ENCODE measurements at regions not wholly inside any gene's neighbourhood (a gene's known extent, or its start where the extent isn't known, plus 50 kb on each side); places are given as distances from the start of the nearest gene placed in this dataset.

- no peaks in the 10 kb centered on the region for H3K27me3 ChIP-seq
- DNase-seq, result no peak
- no peaks in the 10 kb centered on the region for H3K4me1 ChIP-seq
- H3K9me3 ChIP-seq, result no peaks in the 10 kb centered on the region
- intact Hi-C loops (cut with DNase I), result no loop called here
- H3K4me3 ChIP-seq, result no peak overlapping the region
- TF ChIP-seq POLR2A (IDR thresholded peaks at IDR 0.05), result no peak
- TF ChIP-seq, protein P1, sequence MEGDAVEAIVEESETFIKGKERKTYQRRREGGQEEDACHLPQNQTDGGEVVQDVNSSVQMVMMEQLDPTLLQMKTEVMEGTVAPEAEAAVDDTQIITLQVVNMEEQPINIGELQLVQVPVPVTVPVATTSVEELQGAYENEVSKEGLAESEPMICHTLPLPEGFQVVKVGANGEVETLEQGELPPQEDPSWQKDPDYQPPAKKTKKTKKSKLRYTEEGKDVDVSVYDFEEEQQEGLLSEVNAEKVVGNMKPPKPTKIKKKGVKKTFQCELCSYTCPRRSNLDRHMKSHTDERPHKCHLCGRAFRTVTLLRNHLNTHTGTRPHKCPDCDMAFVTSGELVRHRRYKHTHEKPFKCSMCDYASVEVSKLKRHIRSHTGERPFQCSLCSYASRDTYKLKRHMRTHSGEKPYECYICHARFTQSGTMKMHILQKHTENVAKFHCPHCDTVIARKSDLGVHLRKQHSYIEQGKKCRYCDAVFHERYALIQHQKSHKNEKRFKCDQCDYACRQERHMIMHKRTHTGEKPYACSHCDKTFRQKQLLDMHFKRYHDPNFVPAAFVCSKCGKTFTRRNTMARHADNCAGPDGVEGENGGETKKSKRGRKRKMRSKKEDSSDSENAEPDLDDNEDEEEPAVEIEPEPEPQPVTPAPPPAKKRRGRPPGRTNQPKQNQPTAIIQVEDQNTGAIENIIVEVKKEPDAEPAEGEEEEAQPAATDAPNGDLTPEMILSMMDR (IDR thresholded peaks at IDR 0.05), result no peak
- no peak overlapping the region for H3K27ac ChIP-seq
- WGBS, 2 donors, result 92 to 94% methylated on average over 4 of the region's 4 CpGs
- H3K36me3 ChIP-seq, result no peaks in the 10 kb centered on the region
Observed at GRCh38 chr4:99714179-99714578, 56.6 kb upstream of the C4orf54 start.

DNA sequence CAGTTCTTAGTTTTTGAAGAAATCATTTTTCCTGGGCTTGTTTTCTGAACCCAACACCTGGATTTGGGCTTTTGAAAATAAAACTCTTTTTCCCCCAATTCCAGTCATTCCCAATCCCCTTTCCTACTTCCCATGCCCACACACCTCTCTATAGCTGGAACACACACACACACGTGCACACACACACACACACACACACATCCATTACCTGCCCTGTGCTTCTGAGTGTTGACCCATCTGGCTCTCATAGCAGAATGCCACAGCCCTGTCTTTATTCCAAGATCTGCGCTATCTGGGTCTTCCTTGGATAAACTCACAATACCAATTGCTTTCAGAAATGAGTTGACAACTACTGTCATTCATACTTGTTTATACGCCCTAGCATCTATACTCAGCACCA, 54.9 kb upstream of the C4orf54 start:
- Histone ChIP-seq H3K27ac (no peak overlapping the region), H3K4me3 (no peak overlapping the region), H3K36me3 (no peaks in the 10 kb centered on the region), H3K4me1 (no peaks in the 10 kb centered on the region), H3K9me3 (no peaks in the 10 kb centered on the region), H3K27me3 (no peaks in the 10 kb centered on the region)
- intact Hi-C loops (cut with DNase I), result no loop called here
- no peak for DNase-seq
- WGBS, 2 donors, result 90% methylated on average over 3 of the region's 3 CpGs
- TF ChIP-seq, protein P1 (IDR thresholded peaks at IDR 0.05), result no peak
- no peak for TF ChIP-seq POLR2A (IDR thresholded peaks at IDR 0.05)

- Histone ChIP-seq H3K4me3 (no peak overlapping the region), H3K27ac (no peak overlapping the region), H3K36me3 (no peaks in the 10 kb centered on the region), H3K9me3 (no peaks in the 10 kb centered on the region), H3K27me3 (no peaks in the 10 kb centered on the region), H3K4me1 (no peaks in the 10 kb centered on the region)
- no peak for TF ChIP-seq POLR2A (IDR thresholded peaks at IDR 0.05)
- TF ChIP-seq, protein P1 (IDR thresholded peaks at IDR 0.05), result no peak
- 74 to 80% methylated on average over 1 of the region's 1 CpG for WGBS, 2 donors
- intact Hi-C loops (cut with DNase I), result no loop called here
- no peak for DNase-seq
Observed at GRCh38 chr4:99712099-99712498, 54.5 kb upstream of the C4orf54 start.

DNA sequence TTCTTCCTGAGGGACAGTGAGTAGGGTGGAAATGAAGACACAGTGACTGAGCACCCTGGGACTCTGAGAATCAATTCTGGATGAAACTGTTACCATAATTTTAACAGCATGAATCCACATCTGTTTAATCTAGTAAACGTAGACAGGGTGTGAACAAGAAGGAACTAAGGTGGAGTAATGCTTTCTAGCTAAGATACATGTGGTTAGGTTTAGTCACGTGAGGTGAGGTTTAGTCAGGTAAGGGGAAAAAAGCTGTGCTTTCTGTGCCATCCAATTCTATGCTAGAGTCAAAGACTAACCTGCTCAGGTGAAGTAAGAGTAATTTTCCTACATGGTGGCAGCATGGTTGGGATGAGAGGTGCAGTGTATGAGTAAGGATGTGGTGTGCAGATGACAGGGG, 54.0 kb upstream of the C4orf54 start:
- H3K9me3 ChIP-seq, result no peaks in the 10 kb centered on the region
- H3K4me1 ChIP-seq, result no peaks in the 10 kb centered on the region
- intact Hi-C loops (cut with DNase I), result no loop called here
- 48 to 77% methylated on average over 2 of the region's 2 CpGs for WGBS, 2 donors
- no peaks in the 10 kb centered on the region for H3K36me3 ChIP-seq
- H3K4me3 ChIP-seq, result no peak overlapping the region
- TF ChIP-seq, protein P1 (IDR thresholded peaks at IDR 0.05), result no peak
- TF ChIP-seq POLR2A (IDR thresholded peaks at IDR 0.05), result no peak
- H3K27ac ChIP-seq, result no peak overlapping the region
- no peak for DNase-seq
- H3K27me3 ChIP-seq, result no peaks in the 10 kb centered on the region

GRCh38 chr4:99710681-99711345, 53.2 kb upstream of the C4orf54 start:
- 83 to 89% methylated on average over 1 of the region's 1 CpG for WGBS, 2 donors
- no peaks in the 10 kb centered on the region for H3K27me3 ChIP-seq
- intact Hi-C loops (cut with DNase I), result no loop called here
- H3K9me3 ChIP-seq, result no peaks in the 10 kb centered on the region
- H3K36me3 ChIP-seq, result no peaks in the 10 kb centered on the region
- TF ChIP-seq, protein P1 (IDR thresholded peaks at IDR 0.05), result no peak
- TF ChIP-seq POLR2A (IDR thresholded peaks at IDR 0.05), result no peak
- DNase-seq, result no peak
- no peaks in the 10 kb centered on the region for H3K4me1 ChIP-seq
- no peak overlapping the region for H3K4me3 ChIP-seq
- H3K27ac ChIP-seq, result no peak overlapping the region
